K562 (cell line): ENCODE measurements at regions not wholly inside any gene's neighbourhood (a gene's known extent, or its start where the extent isn't known, plus 50 kb on each side); places are given as distances from the start of the nearest gene placed in this dataset.

Source experiments
- CEBPB ChIP-seq: fragments of 450-650 bp; IDR thresholded peaks from 2 replicates; pipeline ENCODE4 v1.6.1; 2016; ENCODE audit warnings: missing genetic modification characterization, missing compliant biosample characterization
- EP300 ChIP-seq: IDR thresholded peaks from 2 replicates; pipeline ENCODE4 v1.6.1; 2012; ENCODE audit warnings: low read length, improper control_type of control experiment
- GTF2F1 ChIP-seq: IDR thresholded peaks from 2 replicates; pipeline ENCODE4 v1.6.1; 2011; ENCODE audit warnings: low read depth, low read length, improper control_type of control experiment
- MYC ChIP-seq, 2 experiments: fragments of 250-450 bp in 1 of 2; sonication (Bioruptor Pico) in 1 of 2; IDR thresholded peaks; 2 replicates each; pipeline versions ENCODE4 v1.5.1 to v1.6.1; 2012 to 2021; ENCODE audit warnings: low read depth in 2 of 2, borderline replicate concordance in 1 of 2, improper control_type of control experiment in 1 of 2, low read length in 1 of 2, mild to moderate bottlenecking in 1 of 2, moderate library complexity in 1 of 2
- POLR2AphosphoS5 ChIP-seq: IDR thresholded peaks from 2 replicates; pipeline ENCODE4 v1.6.1; 2011; ENCODE audit warnings: mild to moderate bottlenecking, low read depth, low read length, moderate library complexity; ENCODE audit not compliant: control insufficient read depth, insufficient read depth
- RFX5 ChIP-seq: IDR thresholded peaks from 2 replicates; pipeline ENCODE4 v1.6.1; 2011; ENCODE audit warnings: low read depth, mild to moderate bottlenecking, improper control_type of control experiment, low read length
- TGIF2 ChIP-seq: sonication (generic); formaldehyde crosslinking; IDR thresholded peaks from 2 replicates; pipeline ENCODE4 v1.8.1; 2022; ENCODE audit warnings: mild to moderate bottlenecking, missing genetic modification reagents, moderate library complexity
- ZNF639 ChIP-seq, 2 experiments: fragments of 200-800 bp in 1 of 2; sonication (Bioruptor generic) in 1 of 2; sonication (generic) in 1 of 2; formaldehyde crosslinking in 1 of 2; IDR thresholded peaks in 1 of 2; conservative IDR thresholded peaks in 1 of 2; 2 replicates each; pipeline versions ENCODE4 v1.5.0 to v1.6.1; 2016 to 2020; ENCODE audit warnings: missing compliant biosample characterization in 1 of 2, missing genetic modification characterization in 1 of 2, missing genetic modification reagents in 1 of 2
- ZZZ3 ChIP-seq: fragments of 450-650 bp; IDR thresholded peaks from 2 replicates; pipeline ENCODE4 v1.6.1; 2016; ENCODE audit warnings: antibody characterized with exemption, mild to moderate bottlenecking, moderate library complexity

DNA sequence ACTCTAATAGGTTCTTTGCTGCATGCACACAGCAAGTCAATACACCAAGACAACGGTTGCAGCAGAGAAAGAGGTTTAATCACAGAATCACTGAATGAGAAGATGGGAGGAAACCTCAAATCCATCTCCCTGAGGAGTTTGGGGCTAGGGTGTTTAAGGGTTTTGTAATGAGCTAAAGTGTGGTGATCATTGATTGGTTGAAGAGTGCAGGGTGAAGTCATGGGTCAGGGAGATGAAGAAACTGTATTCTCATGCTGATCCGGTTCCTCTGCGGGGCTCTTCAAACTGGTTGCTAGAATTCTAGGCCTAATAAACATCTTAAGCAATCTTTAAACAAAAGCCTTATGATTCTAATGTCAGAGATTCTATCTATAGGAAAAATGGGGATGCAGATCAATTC, 432.5 kb upstream of the FAM47C start:
- TF ChIP-seq POLR2AphosphoS5 = no peak
- TF ChIP-seq RFX5 = no peak
- TF ChIP-seq CEBPB (tag) = no peak
- TF ChIP-seq MYC (IDR thresholded peaks at IDR 0.05; ENCODE audit: low read depth, low read length) = no peak
- no peak for TF ChIP-seq MYC (CRISPR knock-in tag; IDR thresholded peaks at IDR 0.05; ENCODE audit: borderline replicate concordance, low read depth)
- TF ChIP-seq ZZZ3 = no peak
- TF ChIP-seq EP300 = no peak
- no peak for TF ChIP-seq ZNF639 (CRISPR knock-in tag; conservative IDR thresholded peaks at IDR 0.05 in 1 of 2, IDR thresholded peaks at IDR 0.05 in 1 of 2)
- no peak for TF ChIP-seq TGIF2 (CRISPR knock-in tag)
- TF ChIP-seq GTF2F1 = no peak
